Gastrocnemius medialis (tissue), 4 donors: ENCODE measurements at regions not wholly inside any gene's neighbourhood (a gene's known extent, or its start where the extent isn't known, plus 50 kb on each side); places are given as distances from the start of the nearest gene placed in this dataset.

Experiments used
- CTCF ChIP-seq, 5 experiments: fragments of 450-650 bp in 3 of 5; fragments of 200-600 bp in 2 of 5; sonication (generic) in 2 of 5; IDR thresholded peaks in 4 of 5; conservative IDR thresholded peaks in 1 of 5; 1 replicate in 4 of 5; 2 replicates in 1 of 5; pipeline ENCODE4 v1.5.1; 2016 to 2019; ENCODE audit warnings: antibody characterized with exemption in 5 of 5, mild to moderate bottlenecking in 3 of 5, moderate library complexity in 3 of 5
- POLR2A ChIP-seq, 2 donors: fragments of 450-650 bp; IDR thresholded peaks; one replicate each; pipeline ENCODE4 v1.6.1; 2017; ENCODE audit warnings: antibody characterized with exemption in 2 of 2, mild to moderate bottlenecking in 2 of 2, moderate library complexity in 2 of 2

GRCh38 chr5:143570989-143571388 lies 167.5 kb upstream of the NR3C1 start:
- TF ChIP-seq POLR2A (IDR thresholded peaks at IDR 0.05): no peak
- no peak for TF ChIP-seq CTCF (IDR thresholded peaks at IDR 0.05 in 4 of 5, conservative IDR thresholded peaks at IDR 0.05 in 1 of 5)
